Astrocyte (in vitro differentiated cells and primary cell): ENCODE measurements at regions not wholly inside any gene's neighbourhood (a gene's known extent, or its start where the extent isn't known, plus 50 kb on each side); places are given as distances from the start of the nearest gene placed in this dataset.

ENCODE experiments used
- DNase-seq: peaks from one replicate; pipeline ENCODE4 v3.0.0-alpha.2; 2010; ENCODE audit warnings: low read depth
- FAIRE-seq: peaks from 2 replicates; lab custom pipeline; 2011; peaks lifted over from hg19 to GRCh38; lab: Jason Lieb, UNC
- H2AFZ ChIP-seq: 2 replicates; pipeline ENCODE4 v1.6.0; 2012; ENCODE audit warnings: low read depth, low read length, inconsistent platforms
- H3K27ac ChIP-seq: 2 replicates; pipeline ENCODE4 v1.5.1; 2011; ENCODE audit warnings: low read depth, low read length, inconsistent platforms
- H3K27me3 ChIP-seq: 2 replicates; pipeline ENCODE4 v1.6.0; 2011; ENCODE audit warnings: low read length, inconsistent platforms; ENCODE audit not compliant: insufficient read depth
- H3K36me3 ChIP-seq: 2 replicates; pipeline ENCODE4 v1.5.1; 2011; ENCODE audit warnings: low read length, inconsistent platforms; ENCODE audit not compliant: insufficient read depth
- H3K4me1 ChIP-seq: 2 replicates; pipeline ENCODE4 v1.5.1; 2011; ENCODE audit warnings: low read length, inconsistent platforms; ENCODE audit not compliant: insufficient read depth
- H3K4me2 ChIP-seq: 2 replicates; pipeline ENCODE4 v1.6.0; 2012; ENCODE audit warnings: low read length, inconsistent platforms
- H3K4me3 ChIP-seq: 2 replicates; pipeline ENCODE4 v1.5.1; 2011; ENCODE audit warnings: low read depth, mild to moderate bottlenecking, low read length, inconsistent platforms; ENCODE audit not compliant: insufficient read depth
- H3K79me2 ChIP-seq: 2 replicates; pipeline ENCODE4 v1.6.0; 2012; ENCODE audit warnings: mild to moderate bottlenecking, low read length, inconsistent platforms; ENCODE audit not compliant: insufficient read depth
- H3K9ac ChIP-seq: 2 replicates; pipeline ENCODE4 v1.6.0; 2012; ENCODE audit warnings: mild to moderate bottlenecking, low read length, inconsistent platforms
- H3K9me3 ChIP-seq: 2 replicates; pipeline ENCODE4 v1.5.1; 2012; ENCODE audit warnings: low read depth, mild to moderate bottlenecking, low read length, inconsistent platforms; ENCODE audit not compliant: insufficient read depth
- H4K20me1 ChIP-seq: 2 replicates; pipeline ENCODE4 v1.6.0; 2012; ENCODE audit warnings: low read length, inconsistent platforms; ENCODE audit not compliant: insufficient read depth
- H3K27ac Mint-ChIP-seq: one replicate; pipeline ENCODE4 v1.8.0; 2021; ENCODE audit warnings: mild to moderate bottlenecking, mixed read lengths; ENCODE audit not compliant: unreplicated experiment
- H3K27me3 Mint-ChIP-seq: one replicate; pipeline ENCODE4 v1.8.0; 2021; ENCODE audit warnings: low read depth, mixed read lengths; ENCODE audit not compliant: unreplicated experiment
- H3K36me3 Mint-ChIP-seq: one replicate; pipeline ENCODE4 v1.8.0; 2021; ENCODE audit warnings: low read depth, mixed read lengths; ENCODE audit not compliant: unreplicated experiment
- H3K4me1 Mint-ChIP-seq: one replicate; pipeline ENCODE4 v1.8.0; 2021; ENCODE audit warnings: low read depth, mixed read lengths; ENCODE audit not compliant: unreplicated experiment
- H3K4me3 Mint-ChIP-seq: one replicate; pipeline ENCODE4 v1.8.0; 2021; ENCODE audit warnings: mild to moderate bottlenecking, moderate library complexity, mixed read lengths; ENCODE audit not compliant: unreplicated experiment
- H3K9me3 Mint-ChIP-seq: one replicate; pipeline ENCODE4 v1.8.0; 2021; ENCODE audit warnings: mild to moderate bottlenecking, mixed read lengths; ENCODE audit not compliant: unreplicated experiment
- CTCF ChIP-seq: IDR thresholded peaks from 2 replicates; pipeline ENCODE4 v1.5.1; 2011; ENCODE audit warnings: low read depth, mild to moderate bottlenecking, inconsistent platforms, low read length, moderate library complexity; ENCODE audit not compliant: insufficient read depth
- EZH2 ChIP-seq: IDR thresholded peaks from 2 replicates; pipeline ENCODE4 v1.6.1; 2012; ENCODE audit warnings: mild to moderate bottlenecking, low read length, inconsistent platforms; ENCODE audit not compliant: insufficient read depth

DNA sequence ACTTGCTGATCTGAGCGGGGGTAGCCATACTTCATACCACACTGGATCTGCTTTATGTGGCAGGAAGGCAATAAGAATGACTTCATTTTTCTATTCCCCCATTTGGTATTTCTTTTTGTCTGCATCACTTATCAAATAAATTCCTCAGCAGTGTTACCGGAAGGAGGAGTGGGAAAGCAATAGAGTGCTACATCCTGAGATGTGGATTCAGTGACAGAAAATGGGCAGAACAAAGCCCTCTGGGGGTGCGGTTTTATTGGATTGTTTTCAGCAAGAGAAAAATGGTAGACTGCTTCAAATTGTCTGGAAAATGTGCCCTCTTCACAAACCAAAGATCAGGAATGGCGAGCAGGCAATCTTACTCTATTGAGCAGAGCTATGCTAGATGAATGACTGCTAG is 751.9 kb upstream of the NEGR1 start:
- no peaks in the 10 kb centered on the region for H3K4me1 ChIP-seq
- no peak overlapping the region for H3K27ac ChIP-seq
- H3K4me3 ChIP-seq, result no peak overlapping the region
- DNase-seq, result no peak
- TF ChIP-seq EZH2 (no peak), CTCF (no peak)
- H3K4me2 ChIP-seq, result no peak overlapping the region
- Mint-ChIP-seq H3K4me1 (no peaks in the 10 kb centered on the region), H3K27me3 (no peaks in the 10 kb centered on the region), H3K4me3 (no peak overlapping the region), H3K9me3 (no peaks in the 10 kb centered on the region), H3K27ac (no peak overlapping the region), H3K36me3 (no peaks in the 10 kb centered on the region)
- no peaks in the 10 kb centered on the region for H4K20me1 ChIP-seq
- no peaks in the 10 kb centered on the region for H3K36me3 ChIP-seq
- H3K9ac ChIP-seq, result no peak overlapping the region
- H3K9me3 ChIP-seq, result no peaks in the 10 kb centered on the region
- FAIRE-seq, result no peak
- no peak overlapping the region for H2AFZ ChIP-seq
- H3K79me2 ChIP-seq, result no peaks in the 10 kb centered on the region
- H3K27me3 ChIP-seq, result no peaks in the 10 kb centered on the region

DNA sequence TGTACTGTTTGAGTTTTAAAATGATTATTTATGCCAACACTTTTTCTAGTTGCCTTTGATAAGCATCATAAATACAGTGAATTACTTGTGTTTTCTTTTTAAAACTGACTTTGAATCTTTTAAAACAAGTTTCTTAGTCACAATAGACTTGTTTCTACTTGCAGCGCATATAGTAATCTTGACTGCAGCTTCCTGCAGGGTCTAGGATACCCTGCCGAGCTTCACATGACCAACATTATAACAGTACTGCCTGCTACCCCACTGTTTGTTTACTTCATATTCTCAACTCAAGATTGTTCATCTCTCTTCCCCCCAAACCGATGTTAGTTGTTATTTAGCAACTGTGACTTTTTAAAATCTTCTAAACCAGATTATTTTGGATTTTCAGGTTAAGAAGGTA is 751.3 kb upstream of the NEGR1 start:
- Histone ChIP-seq H2AFZ (no peak overlapping the region), H3K27me3 (no peaks in the 10 kb centered on the region), H3K27ac (no peak overlapping the region), H3K4me3 (no peak overlapping the region), H4K20me1 (no peaks in the 10 kb centered on the region), H3K79me2 (no peaks in the 10 kb centered on the region), H3K4me1 (no peaks in the 10 kb centered on the region), H3K4me2 (no peak overlapping the region), H3K36me3 (no peaks in the 10 kb centered on the region), H3K9ac (no peak overlapping the region), H3K9me3 (no peaks in the 10 kb centered on the region)
- no peaks in the 10 kb centered on the region for H3K36me3 Mint-ChIP-seq
- no peaks in the 10 kb centered on the region for H3K27me3 Mint-ChIP-seq
- no peak overlapping the region for H3K27ac Mint-ChIP-seq
- no peaks in the 10 kb centered on the region for H3K4me1 Mint-ChIP-seq
- no peak overlapping the region for H3K4me3 Mint-ChIP-seq
- no peak for TF ChIP-seq EZH2
- no peak for TF ChIP-seq CTCF
- FAIRE-seq (no peak), DNase-seq (no peak)
- no peaks in the 10 kb centered on the region for H3K9me3 Mint-ChIP-seq

DNA sequence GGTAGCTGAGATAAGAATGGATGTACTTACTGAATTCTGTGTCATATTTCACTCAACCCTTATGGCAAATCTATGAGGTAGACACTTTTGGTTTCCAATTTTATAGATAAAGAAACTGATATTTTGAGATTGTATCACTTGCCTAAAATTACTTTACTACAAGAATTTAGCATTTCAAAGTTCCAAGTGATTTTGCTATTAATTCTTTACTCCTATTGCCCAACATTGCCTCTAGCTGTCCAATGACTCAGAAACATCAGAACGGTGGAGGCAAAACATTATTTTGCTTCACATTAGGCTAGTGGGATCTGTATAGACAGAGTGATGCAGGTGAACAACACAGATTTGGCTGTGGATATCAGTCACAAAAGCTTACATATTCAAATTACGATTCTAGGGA is 747.2 kb upstream of the NEGR1 start:
- H3K27ac Mint-ChIP-seq, result no peak overlapping the region

More for the DNA sequence above, 747.2 kb upstream of the NEGR1 start:
- Histone ChIP-seq H3K9ac (no peak overlapping the region), H3K79me2 (no peaks in the 10 kb centered on the region), H3K36me3 (no peaks in the 10 kb centered on the region), H3K27me3 (no peaks in the 10 kb centered on the region), H3K9me3 (no peaks in the 10 kb centered on the region), H3K4me1 (no peaks in the 10 kb centered on the region), H2AFZ (no peak overlapping the region), H3K27ac (no peak overlapping the region), H3K4me3 (no peak overlapping the region), H3K4me2 (no peak overlapping the region), H4K20me1 (no peaks in the 10 kb centered on the region)
- Mint-ChIP-seq H3K9me3 (no peaks in the 10 kb centered on the region), H3K27me3 (no peaks in the 10 kb centered on the region), H3K36me3 (no peaks in the 10 kb centered on the region), H3K4me1 (no peaks in the 10 kb centered on the region), H3K4me3 (no peak overlapping the region)
- TF ChIP-seq CTCF, result no peak
- DNase-seq, result no peak
- no peak for FAIRE-seq
